Caco-2 (cell line): ENCODE measurements at regions not wholly inside any gene's neighbourhood (a gene's known extent, or its start where the extent isn't known, plus 50 kb on each side); places are given as distances from the start of the nearest gene placed in this dataset.

Experiments
- BruUV-seq: library from RNA; stranded (reverse); fragments of 400-500 nt; replicated peaks from 2 replicates; lab custom pipeline; 2021; lab: Mats Ljungman, UMichigan
- CTCF ChIA-PET: fragments of 300-600 bp; sonication (Branson Sonifier 250); formaldehyde crosslinking; loops from one replicate; lab custom pipeline; 2022; ENCODE audit warnings: antibody characterized with exemption; lab: Charles Lee
- POLR2A ChIA-PET: fragments of 300-600 bp; sonication (Branson Sonifier 250); formaldehyde crosslinking; loops from one replicate; lab custom pipeline; 2022; ENCODE audit warnings: antibody characterized with exemption; lab: Charles Lee
- DNase-seq, 2 experiments: peaks; one replicate each; pipeline versions ENCODE4 v3.0.0 to v3.0.0-alpha.2; 2020 to 2022
- H3K27me3 ChIP-seq: replicated peaks from 2 replicates; pipeline ENCODE4 v1.6.0; 2011; ENCODE audit warnings: low read length; ENCODE audit not compliant: control insufficient read depth, insufficient read depth
- H3K36me3 ChIP-seq: 2 replicates; pipeline ENCODE4 v1.5.1; 2011; ENCODE audit warnings: low read length; ENCODE audit not compliant: control insufficient read depth, insufficient read depth
- H3K4me1 ChIP-seq: fragments of 250-450 bp; sonication (Bioruptor Pico); 2 replicates; pipeline ENCODE4 v1.5.1; 2020; ENCODE audit warnings: mild to moderate bottlenecking
- H3K4me3 ChIP-seq: 2 replicates; pipeline ENCODE4 v1.5.1; 2011; ENCODE audit warnings: low read depth, mild to moderate bottlenecking, control low read depth, low read length
- H3K9me3 ChIP-seq: fragments of 250-450 bp; sonication (Bioruptor Pico); 2 replicates; pipeline ENCODE4 v1.5.1; 2020; ENCODE audit warnings: mild to moderate bottlenecking, moderate library complexity
- H3K27ac Mint-ChIP-seq: one replicate; pipeline ENCODE4 v1.8.0; 2022; ENCODE audit warnings: mixed read lengths; ENCODE audit not compliant: unreplicated experiment
- H3K27me3 Mint-ChIP-seq: one replicate; pipeline ENCODE4 v1.8.0; 2022; ENCODE audit warnings: mixed read lengths; ENCODE audit not compliant: insufficient read depth, unreplicated experiment
- H3K36me3 Mint-ChIP-seq: one replicate; pipeline ENCODE4 v1.8.0; 2022; ENCODE audit warnings: mild to moderate bottlenecking, mixed read lengths; ENCODE audit not compliant: insufficient read depth, unreplicated experiment
- H3K4me1 Mint-ChIP-seq: one replicate; pipeline ENCODE4 v1.8.0; 2022; ENCODE audit warnings: low read depth, mixed read lengths; ENCODE audit not compliant: unreplicated experiment
- H3K4me3 Mint-ChIP-seq: one replicate; pipeline ENCODE4 v1.8.0; 2022; ENCODE audit warnings: mild to moderate bottlenecking, moderate library complexity, mixed read lengths; ENCODE audit not compliant: unreplicated experiment
- H3K9me3 Mint-ChIP-seq: one replicate; pipeline ENCODE4 v1.8.0; 2022; ENCODE audit warnings: mixed read lengths; ENCODE audit not compliant: unreplicated experiment
- CTCF ChIP-seq, 2 experiments: fragments of 200-600 bp in 1 of 2; IDR thresholded peaks; 1 replicate in 1 of 2; 2 replicates in 1 of 2; pipeline versions ENCODE4 v1.5.1 to v1.8.0; 2011 to 2022; ENCODE audit warnings: antibody characterized with exemption in 1 of 2, control low read depth in 1 of 2, inconsistent platforms in 1 of 2, low read depth in 1 of 2, low read length in 1 of 2, mild to moderate bottlenecking in 1 of 2, moderate library complexity in 1 of 2; ENCODE audit not compliant: insufficient read depth in 1 of 2, severe bottlenecking in 1 of 2, unreplicated experiment in 1 of 2
- intact Hi-C: fragments of 100-400 bp; cut with micrococcal nuclease; formaldehyde crosslinking; loops from one replicate; pipeline ENCODE4 v1.10.0; 2022; ENCODE audit not compliant: unreplicated experiment

- POLR2A ChIA-PET: no interaction called here
- H3K4me3 Mint-ChIP-seq: no peak overlapping the region
- intact Hi-C loops: no loop called here
- Histone ChIP-seq H3K27me3 (no peaks in the 10 kb centered on the region), H3K36me3 (no peaks in the 10 kb centered on the region), H3K9me3 (no peaks in the 10 kb centered on the region), H3K4me3 (no peak overlapping the region), H3K4me1 (no peaks in the 10 kb centered on the region)
- no peaks in the 10 kb centered on the region for H3K36me3 Mint-ChIP-seq
- CTCF ChIA-PET: no interaction called here
- H3K9me3 Mint-ChIP-seq: no peaks in the 10 kb centered on the region
- no peak for DNase-seq
- BruUV-seq: no TSS peak
- H3K27ac Mint-ChIP-seq: no peak overlapping the region
- no peak for TF ChIP-seq CTCF (IDR thresholded peaks at IDR 0.05; ENCODE audit: insufficient read depth in 1 of 2, low read depth in 1 of 2, low read length in 1 of 2, severe bottlenecking in 1 of 2, unreplicated experiment in 1 of 2)
- no peaks in the 10 kb centered on the region for H3K27me3 Mint-ChIP-seq
- no peaks in the 10 kb centered on the region for H3K4me1 Mint-ChIP-seq
These were observed 363.3 kb upstream of the GRIN3A start for GRCh38 chr9:102101723-102102122.

- POLR2A ChIA-PET: no interaction called here
- Histone ChIP-seq H3K9me3 (no peaks in the 10 kb centered on the region), H3K4me3 (no peak overlapping the region), H3K4me1 (no peaks in the 10 kb centered on the region), H3K27me3 (no peaks in the 10 kb centered on the region), H3K36me3 (no peaks in the 10 kb centered on the region)
- no TSS peak for BruUV-seq
- no peak for DNase-seq
- CTCF ChIA-PET: no interaction called here
- Mint-ChIP-seq H3K27ac (no peak overlapping the region), H3K9me3 (no peaks in the 10 kb centered on the region), H3K4me1 (no peaks in the 10 kb centered on the region), H3K36me3 (no peaks in the 10 kb centered on the region), H3K27me3 (no peaks in the 10 kb centered on the region), H3K4me3 (no peak overlapping the region)
- TF ChIP-seq CTCF (IDR thresholded peaks at IDR 0.05; ENCODE audit: insufficient read depth in 1 of 2, low read depth in 1 of 2, low read length in 1 of 2, severe bottlenecking in 1 of 2, unreplicated experiment in 1 of 2): no peak
- intact Hi-C loops: no loop called here
These were observed 348.7 kb upstream of the GRIN3A start for GRCh38 chr9:102087141-102087540.

GRCh38 chr9:102085548-102085947 is 347.1 kb upstream of the GRIN3A start:
- Histone ChIP-seq H3K27me3 (no peaks in the 10 kb centered on the region), H3K36me3 (no peaks in the 10 kb centered on the region), H3K4me3 (no peak overlapping the region), H3K9me3 (no peaks in the 10 kb centered on the region), H3K4me1 (no peaks in the 10 kb centered on the region)
- H3K27me3 Mint-ChIP-seq: no peaks in the 10 kb centered on the region
- H3K36me3 Mint-ChIP-seq: no peaks in the 10 kb centered on the region
- TF ChIP-seq CTCF (IDR thresholded peaks at IDR 0.05; ENCODE audit: insufficient read depth in 1 of 2, low read depth in 1 of 2, low read length in 1 of 2, severe bottlenecking in 1 of 2, unreplicated experiment in 1 of 2): no peak
- no TSS peak for BruUV-seq
- no peak for DNase-seq
- no peaks in the 10 kb centered on the region for H3K4me1 Mint-ChIP-seq
- intact Hi-C loops: no loop called here
- H3K4me3 Mint-ChIP-seq: no peak overlapping the region
- POLR2A ChIA-PET: no interaction called here
- no peak overlapping the region for H3K27ac Mint-ChIP-seq
- CTCF ChIA-PET: interaction anchor here (0.6 kb wide), 1 partner anchor 18 kb away, joined by 5 read pairs; no protein-coding TSS in a partner anchor
- H3K9me3 Mint-ChIP-seq: no peaks in the 10 kb centered on the region
